SW480 (cell line): ENCODE measurements at regions not wholly inside any gene's neighbourhood (a gene's known extent, or its start where the extent isn't known, plus 50 kb on each side); places are given as distances from the start of the nearest gene placed in this dataset.

Experiments
- DNase-seq: peaks from one replicate; pipeline ENCODE4 v3.0.0-alpha.2; 2016; ENCODE audit warnings: low spot score

DNA sequence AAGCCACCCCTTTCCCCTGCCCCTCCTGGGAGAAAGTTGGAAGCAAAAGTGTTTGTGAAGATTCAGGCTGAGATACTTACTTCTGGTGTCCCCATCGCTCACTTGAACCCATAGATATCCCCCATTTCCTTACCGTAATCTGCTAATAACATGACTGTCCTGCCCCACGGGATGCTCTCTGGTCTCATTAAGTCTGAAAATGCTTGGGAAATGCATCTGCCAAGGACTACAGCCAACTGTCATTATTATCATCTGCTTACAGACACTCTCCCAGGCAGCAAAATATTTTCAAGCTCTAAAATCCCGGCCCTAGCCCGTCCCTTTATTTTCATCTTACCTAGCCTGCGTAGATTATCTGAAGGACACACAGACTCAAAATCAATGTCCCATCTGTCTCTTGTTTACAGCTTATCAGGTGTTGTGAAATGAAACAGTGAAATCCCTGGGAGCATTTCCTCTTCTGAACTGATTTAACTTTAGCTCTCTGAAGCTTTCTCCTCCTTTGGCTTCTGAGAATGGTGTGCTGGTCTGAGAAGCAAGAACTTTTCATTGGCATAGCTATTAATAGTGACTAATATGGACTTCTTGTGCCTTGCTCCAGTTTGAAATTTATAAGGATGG is 126.9 kb upstream of the OSMR start:
- no peak for DNase-seq

DNA sequence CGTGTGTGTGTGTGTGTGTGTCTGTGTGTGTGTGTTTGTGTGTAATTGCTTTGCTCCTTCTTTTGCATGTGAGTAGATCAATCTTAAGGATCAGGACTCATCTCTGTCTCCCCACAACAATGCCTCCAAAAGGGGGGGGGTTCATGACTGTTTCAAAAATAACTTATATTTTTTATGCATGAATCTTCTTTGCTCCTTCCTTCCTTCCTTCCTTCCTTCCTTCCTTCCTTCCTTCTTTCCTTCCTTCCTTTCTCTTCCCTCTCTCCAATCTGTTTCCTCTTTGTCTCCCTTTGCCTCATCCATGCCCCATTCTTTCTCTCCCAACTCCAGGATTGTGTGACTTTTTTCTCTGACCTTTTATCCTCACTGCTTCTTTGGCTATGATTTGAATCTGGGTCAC is 126.4 kb upstream of the OSMR start:
- no peak for DNase-seq

DNA sequence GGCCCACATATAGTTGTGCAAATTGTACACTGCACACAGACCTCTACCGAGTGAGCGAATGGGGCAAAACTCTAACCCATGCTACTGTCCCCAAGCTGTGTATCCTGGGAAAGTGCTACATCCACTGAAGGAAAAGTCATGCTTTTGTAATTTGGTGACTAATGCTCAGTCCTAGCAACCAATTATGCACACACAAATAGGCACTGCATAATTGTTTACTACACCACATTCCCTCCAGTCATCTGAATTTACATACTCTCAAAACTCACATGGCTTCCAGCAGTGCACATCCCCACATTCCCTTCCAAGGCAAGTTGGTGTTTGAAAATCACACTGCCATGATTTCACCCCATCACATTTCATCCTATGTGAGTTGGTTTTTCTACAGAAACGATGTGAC is 125.9 kb upstream of the OSMR start:
- no peak for DNase-seq

DNA sequence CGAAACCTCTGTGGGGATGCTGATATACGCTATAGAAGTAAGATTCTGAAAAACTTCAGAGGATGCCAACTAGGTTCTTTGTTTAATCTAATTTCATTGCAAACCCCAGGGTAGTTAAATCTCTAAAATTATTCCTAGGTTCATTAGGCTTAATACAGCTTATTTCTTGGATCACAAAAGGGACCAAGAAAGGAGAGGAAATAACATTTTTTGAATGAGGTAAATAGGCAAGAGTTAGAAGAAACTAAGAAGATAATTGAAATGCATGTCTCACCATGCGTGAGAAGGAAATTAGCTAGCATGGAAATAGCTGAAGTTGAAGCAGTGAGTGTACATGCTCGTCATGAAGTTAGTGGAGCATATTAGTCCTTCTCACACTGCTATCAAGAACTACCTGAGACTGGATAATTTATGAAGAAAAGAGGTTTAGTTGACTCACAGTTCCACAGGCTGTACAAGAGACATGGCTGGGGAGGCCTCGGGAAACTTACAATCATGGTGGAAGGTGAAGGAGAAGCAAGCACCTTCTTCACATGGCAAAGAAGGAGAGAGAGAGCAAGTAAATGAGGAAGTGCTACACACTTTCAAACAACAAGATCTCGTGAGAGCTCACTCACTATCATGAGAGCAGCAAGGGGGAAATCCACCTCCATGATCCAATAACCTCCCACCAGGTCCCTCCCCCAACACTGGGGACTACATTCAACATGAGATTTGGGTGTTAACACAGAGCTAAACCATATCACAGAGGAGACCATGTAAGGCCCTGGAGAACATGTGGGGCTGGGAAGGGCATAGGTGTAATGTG is 125.1 kb upstream of the OSMR start:
- DNase-seq: no peak

DNA sequence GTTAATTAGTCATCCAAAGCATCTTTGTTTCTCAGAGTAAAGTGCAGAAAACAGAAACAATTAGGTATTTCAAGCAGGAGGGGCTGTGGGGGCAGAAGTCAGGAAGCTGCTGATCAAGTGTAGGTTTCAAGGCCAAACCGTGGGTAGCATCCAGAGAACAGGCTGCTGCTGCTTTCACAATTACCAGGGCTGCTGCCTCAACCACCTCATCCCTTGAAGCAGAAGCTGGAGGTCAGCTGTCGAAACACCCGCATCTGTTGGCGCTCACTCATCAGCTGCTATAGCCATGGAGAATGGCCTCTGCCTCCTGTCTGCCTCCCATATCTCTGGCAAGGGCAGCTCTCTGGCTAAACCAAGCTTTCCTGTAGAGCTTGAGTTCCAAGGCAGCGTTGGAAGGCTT is 122.9 kb upstream of the OSMR start:
- no peak for DNase-seq

DNA sequence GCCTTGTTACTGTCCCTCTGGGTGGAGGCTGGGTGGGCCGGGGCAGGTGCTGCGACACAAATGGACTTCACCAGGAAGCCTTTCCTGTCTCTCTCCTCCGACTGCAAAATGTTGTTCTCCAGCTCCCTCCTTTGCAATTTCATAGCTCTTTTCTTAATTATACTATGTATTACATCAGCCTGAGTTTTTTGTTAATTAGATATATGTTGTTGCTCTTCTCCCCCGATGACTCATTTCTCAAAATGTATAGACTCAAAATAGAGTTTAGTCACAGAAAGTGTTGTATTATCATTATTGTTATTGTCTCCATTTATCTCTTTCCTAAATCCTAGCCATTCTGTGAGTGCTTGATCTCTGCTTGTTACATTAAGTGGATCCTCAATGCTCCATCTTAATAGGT is 122.4 kb upstream of the OSMR start:
- DNase-seq: no peak

DNA sequence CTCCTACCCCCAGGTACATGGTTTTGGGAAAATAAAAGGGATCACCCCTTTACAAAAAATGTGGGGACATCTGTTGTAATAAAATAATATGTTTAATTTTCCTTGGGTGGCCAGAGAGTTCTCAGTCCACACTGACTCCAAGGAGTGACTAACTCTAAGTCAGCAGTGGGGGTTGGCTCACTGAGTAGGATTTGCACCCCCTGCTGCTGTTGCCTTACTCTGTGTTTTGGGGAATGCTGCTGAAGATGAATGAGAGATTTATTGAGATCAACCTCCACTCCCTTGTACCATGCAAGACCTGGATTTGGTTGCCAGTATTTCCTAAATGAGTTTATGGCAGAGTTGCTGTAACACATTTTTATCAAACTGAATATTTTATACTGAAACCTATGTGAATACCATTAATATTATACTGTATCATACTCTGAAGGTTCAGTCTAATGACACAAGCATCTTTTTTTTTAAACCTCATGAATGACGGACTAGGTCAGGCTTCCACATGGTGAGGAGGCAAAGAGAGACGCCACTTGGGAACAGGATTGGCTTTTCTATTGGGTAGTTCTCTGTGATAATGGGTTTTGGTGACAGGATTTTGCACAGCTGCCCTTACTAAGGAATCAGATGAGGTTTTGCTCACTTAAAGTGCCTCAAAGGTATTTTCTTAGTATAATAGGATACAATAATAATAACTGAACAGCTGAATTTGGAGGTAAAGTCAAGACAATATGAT is 121.3 kb upstream of the OSMR start:
- no peak for DNase-seq

DNA sequence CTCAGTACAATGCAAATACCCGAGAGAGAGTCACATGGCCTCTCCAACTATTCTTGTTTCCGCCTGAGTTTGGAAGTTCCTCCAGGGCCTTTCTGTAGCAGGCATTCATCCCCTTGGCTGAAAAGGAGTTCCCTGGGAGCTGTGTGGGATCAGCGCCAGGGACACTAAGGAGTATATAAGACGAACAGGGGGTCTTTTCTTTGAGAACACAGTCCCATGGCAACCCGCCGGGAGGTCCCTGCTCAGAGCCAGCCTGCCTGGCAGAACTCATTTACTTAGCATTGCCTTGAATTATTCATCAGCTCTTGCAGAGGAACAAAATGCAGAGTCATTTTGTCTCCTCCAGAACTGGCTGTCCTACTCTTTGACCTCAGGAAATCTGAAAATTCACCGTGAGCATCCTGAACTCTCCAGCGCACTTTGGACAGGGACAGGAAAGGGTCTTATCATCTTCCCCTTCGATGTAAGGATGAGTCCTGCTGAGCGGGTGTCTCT is 120.4 kb upstream of the OSMR start:
- DNase-seq: no peak

DNA sequence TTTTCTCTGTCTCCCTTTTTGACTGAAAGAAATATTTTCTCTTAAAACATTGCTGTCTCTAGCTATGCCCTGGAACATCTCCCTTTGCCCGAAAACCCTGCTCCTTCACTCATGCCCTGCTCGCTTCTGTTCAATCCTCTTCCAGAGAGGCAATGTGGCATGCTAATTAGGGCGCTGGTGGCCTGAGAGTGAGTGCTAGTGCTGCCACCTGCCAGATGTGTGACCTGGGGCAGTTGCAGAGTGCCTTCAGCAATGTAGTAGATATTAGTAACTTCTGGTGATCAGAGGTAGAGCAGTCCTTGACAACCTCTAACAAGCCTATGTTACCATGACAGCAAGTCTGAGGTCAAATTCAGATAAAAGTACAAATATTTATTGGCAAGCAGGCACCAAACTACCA is 119.5 kb upstream of the OSMR start:
- no peak for DNase-seq

DNA sequence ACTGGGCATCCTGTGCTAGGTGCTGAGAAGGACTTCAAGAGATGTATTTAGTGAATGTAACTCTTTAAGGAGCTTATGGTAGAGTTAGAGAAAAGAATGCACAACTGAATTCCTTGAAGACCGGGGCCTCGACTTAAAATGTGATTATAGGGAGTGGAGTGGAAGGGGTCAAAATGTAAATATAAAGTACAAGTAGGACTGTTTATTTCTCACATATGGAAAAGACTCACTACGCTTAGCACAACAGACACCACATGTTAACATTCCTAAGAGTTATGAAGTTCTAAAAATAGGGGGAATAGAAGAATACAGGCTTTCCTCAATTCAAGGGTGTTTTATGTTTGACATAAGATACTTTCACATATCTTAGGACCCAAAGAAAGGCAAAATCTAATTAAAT is 117.8 kb upstream of the OSMR start:
- no peak for DNase-seq

DNA sequence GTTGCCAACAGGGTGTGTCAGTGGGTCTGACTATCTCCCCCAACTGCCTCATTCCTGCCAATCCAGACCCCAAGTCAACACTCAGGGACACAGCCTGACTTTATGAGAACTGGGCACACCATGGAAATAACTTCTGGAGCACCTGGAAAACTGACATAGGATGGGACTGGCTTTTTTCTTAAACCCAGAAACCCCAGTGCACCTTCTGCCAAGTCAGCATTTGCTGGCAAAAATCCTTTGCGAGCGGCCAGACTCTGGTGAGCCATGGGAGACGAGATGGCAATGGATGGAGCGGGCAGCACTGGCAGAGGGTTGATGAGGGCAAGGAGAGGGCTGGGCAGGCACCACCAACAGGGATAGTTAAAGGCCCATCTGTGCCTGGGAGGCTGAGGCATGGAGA is 114.4 kb upstream of the OSMR start:
- DNase-seq: no peak

DNA sequence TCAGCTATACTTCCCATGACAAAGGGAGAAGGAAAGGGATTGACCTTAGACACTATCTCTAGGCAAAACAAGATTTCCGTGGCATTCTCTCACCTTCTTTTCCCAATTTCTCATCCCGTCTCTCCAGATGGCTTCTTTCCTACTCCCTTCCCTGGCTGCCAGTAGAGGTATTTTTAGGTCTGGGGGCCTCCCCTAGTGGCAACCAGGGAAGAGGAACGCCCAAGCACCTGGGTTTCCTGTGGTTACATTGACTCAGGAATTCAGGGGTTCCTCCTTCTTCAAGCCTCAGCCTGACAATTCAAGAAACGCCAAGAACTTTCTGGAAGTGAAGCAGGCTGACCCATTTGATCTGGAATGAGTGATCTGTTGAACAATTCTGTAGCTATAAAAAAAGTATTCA is 111.5 kb upstream of the OSMR start:
- no peak for DNase-seq

DNA sequence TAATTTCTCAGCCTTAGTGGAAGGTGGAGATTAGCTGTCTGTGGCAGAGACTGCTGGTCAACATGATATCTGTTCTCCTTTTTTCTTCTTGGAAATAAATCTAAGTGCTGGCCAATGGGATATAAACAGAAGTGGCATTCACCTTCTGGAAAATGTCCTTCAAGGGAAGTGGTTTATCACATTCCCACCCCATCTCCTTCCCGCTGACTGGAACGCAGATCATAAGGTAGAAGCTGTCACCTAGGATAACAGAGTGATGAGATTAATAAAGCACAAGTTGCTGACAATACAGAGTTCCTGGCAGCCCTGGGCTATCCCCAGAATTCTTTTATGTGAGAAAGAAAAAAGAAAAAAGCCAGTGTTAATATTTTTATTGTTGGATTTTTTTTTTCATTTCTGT is 109.7 kb upstream of the OSMR start:
- no peak for DNase-seq

DNA sequence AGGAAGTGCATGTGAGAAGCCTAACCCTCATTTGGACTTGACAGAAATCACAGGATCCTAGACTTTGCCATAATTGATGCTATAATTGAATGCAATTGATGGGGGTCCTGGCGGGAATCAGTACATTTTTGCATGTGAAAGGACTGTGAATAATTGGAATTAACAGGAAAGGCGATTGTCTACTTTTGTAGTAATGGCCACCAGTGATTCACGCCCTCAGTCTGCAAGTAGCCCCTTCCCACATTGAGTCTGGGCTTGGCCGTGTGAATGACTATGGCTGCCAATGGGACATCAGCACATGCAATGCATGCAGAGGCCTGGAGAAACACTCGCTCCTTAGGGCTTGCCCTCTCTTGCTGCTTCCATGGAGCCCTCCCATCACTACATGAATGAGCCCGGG is 107.8 kb upstream of the OSMR start:
- no peak for DNase-seq

DNA sequence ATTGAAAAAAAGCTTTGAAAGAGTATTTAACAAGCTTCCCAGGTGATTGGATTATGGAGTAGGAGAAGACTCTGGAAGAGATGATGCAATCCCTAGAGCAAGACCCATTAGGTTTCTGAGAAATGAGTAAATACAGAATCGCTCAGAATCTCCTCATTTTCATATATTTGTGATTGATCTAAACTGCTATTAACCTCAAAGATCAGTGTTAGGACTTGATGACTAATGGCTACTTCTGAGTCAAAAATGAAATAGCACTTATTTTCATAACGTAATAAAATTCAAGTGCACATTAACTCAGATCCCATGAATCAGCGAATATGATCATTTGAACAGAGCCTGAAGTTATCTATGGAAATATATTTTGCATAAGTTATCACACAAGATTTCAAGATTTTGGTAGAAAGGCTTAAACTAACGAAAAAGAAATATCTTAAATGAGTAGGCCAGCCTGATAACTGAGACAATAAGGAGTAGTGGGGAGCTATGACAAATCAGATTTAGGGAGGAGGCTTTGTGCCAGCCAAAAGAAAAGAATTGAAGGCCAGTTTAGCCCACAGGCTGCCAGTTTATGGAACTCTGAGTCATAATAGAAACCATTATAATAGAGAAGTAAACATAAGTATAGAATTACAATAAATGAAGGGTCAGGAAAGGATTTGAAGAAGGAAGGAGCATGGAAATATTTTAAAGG is 106.7 kb upstream of the OSMR start:
- DNase-seq: no peak

DNA sequence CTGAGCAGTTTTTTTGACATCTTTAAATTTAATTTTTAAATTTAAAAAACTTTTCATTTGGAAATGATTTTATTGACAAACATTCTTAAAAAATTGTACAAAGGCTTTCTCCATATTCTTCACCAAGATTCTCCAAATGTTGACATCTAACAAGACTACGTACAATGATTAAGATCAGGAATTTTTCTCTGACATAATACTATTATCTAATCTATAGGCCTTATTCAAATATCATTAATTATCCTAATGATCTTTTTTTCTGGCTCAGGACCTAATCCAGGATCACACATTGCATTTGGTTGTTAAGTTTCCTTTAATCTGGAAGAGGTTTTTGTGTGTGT is 106.1 kb upstream of the OSMR start:
- no peak for DNase-seq

DNA sequence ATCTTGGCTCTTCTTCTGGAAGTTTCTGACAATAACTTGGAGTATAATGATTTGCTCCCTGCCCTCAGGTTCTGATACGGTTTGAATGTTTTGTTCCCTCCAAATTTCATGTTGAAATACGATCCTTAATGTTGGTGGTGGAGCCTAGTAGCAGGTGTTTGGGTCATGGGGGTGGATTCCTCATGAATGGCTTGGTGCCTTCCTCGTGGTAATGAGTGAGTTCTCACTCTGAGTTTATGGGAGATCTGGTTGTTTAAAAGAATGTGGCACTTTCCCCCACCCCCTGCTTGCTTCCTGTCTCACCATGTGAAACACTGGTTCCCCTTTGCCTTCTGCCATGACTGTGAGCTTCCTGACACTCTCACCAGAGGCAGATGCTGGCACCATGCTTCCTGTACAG is 103.0 kb upstream of the OSMR start:
- DNase-seq: no peak

DNA sequence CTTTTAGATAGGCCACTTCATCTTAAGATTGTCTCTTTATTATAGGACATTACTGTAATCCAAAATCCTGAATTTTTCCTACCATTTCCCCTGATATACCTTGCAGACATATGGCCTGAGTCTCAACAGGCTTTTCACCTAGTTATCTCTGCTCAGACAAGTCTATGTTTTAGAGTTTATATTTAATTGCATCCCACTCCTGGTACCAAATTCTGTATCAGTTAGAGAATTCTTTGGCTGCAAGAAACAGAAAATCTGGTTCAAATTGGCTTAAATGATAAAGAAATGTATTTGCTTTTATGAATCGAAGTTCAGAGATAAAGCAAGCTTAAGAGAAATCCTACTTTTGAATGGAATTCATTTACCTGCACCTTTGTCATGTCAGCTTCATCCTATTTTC is 102.2 kb upstream of the OSMR start:
- DNase-seq: no peak

DNA sequence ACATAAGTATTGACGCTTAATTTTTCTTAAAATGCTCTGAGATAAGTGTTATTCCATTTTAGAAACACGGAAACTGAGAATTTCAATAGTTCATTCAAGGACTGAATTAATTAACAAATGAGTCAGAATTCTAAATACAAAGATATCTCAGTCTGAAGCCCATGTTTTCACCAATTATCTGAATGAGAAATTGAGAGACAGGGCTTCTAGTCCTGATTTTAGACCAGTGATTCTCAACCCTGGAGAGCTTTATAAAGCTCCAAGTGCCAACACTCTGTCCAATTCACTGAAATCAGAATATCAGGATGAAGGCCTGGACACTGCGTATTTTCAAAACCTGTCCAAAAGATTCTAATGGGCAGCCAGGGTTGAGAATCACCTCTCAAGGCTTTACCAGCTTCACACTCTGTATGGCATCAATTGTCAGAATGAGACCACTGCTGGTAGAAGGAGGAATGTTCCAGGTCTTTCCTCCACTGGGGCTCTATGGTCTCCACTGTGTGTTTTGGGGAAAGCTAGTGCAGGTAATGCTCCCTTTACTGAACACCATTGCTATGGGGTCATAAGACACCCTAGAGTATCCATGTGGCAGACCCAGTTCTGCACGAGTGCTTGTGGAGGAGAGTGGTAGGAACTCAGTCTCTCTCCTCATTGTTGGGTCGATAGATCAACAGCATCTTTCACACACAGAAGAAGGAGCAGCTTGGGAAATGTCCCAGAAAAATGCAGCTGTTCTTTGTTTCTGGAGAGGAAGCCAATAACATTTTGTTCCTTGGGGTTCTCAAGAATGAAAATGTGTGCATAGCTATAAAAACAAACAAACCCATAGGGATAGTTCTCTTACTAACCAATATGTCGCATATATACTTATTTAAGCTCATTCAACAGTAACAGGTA is 99.7 kb upstream of the OSMR start:
- no peak for DNase-seq

DNA sequence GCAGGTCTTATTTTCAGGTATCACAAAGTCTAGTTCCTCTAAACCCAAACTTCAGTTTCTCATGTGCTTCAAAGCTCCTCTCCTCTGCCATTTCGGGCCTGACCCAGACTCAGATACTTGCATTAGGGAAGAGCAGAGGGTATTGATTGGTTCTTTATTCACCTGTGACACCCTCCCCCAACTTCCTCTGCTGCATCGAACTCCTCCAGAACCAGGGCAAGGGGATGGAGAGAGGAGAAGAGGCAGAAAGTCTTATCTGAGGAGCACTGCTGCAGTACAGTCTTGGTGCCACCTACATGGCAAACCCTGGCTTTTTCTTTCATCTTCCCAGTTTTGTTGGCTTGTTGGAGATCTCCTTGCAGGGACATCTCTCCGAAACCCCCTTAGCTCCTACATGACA is 96.0 kb upstream of the OSMR start:
- DNase-seq: no peak

DNA sequence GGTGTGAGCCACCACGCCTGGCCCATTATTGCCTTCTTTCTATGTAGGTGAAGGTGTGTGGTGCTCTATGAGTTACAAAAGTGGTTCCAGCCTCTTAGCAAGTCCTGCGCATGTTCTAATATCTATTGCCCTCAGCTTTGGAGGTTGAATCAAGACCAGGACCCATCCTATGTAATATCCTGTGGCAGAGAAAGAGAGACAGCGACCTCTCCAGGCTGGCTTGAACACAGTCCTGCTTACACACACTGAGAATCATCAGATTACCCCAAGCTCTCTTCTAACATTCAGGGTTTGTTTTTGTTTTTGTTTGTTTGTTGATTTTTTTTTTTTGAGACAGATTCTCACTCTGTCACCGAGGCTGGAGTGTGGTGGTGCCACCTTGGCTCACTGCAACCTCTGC is 94.7 kb upstream of the OSMR start:
- DNase-seq: no peak
